Caco-2 (cell line): ENCODE measurements at regions not wholly inside any gene's neighbourhood (a gene's known extent, or its start where the extent isn't known, plus 50 kb on each side); places are given as distances from the start of the nearest gene placed in this dataset.

ENCODE experiments used
- BruUV-seq: library from RNA; stranded (reverse); fragments of 400-500 nt; replicated peaks from 2 replicates; lab custom pipeline; 2021; lab: Mats Ljungman, UMichigan
- CTCF ChIA-PET: fragments of 300-600 bp; sonication (Branson Sonifier 250); formaldehyde crosslinking; loops from one replicate; lab custom pipeline; 2022; ENCODE audit warnings: antibody characterized with exemption; lab: Charles Lee
- POLR2A ChIA-PET: fragments of 300-600 bp; sonication (Branson Sonifier 250); formaldehyde crosslinking; loops from one replicate; lab custom pipeline; 2022; ENCODE audit warnings: antibody characterized with exemption; lab: Charles Lee
- DNase-seq, 2 experiments: peaks; one replicate each; pipeline versions ENCODE4 v3.0.0 to v3.0.0-alpha.2; 2020 to 2022
- H3K27me3 ChIP-seq: replicated peaks from 2 replicates; pipeline ENCODE4 v1.6.0; 2011; ENCODE audit warnings: low read length; ENCODE audit not compliant: control insufficient read depth, insufficient read depth
- H3K36me3 ChIP-seq: 2 replicates; pipeline ENCODE4 v1.5.1; 2011; ENCODE audit warnings: low read length; ENCODE audit not compliant: control insufficient read depth, insufficient read depth
- H3K4me1 ChIP-seq: fragments of 250-450 bp; sonication (Bioruptor Pico); 2 replicates; pipeline ENCODE4 v1.5.1; 2020; ENCODE audit warnings: mild to moderate bottlenecking
- H3K4me3 ChIP-seq: 2 replicates; pipeline ENCODE4 v1.5.1; 2011; ENCODE audit warnings: low read depth, mild to moderate bottlenecking, control low read depth, low read length
- H3K9me3 ChIP-seq: fragments of 250-450 bp; sonication (Bioruptor Pico); 2 replicates; pipeline ENCODE4 v1.5.1; 2020; ENCODE audit warnings: mild to moderate bottlenecking, moderate library complexity
- H3K27ac Mint-ChIP-seq: one replicate; pipeline ENCODE4 v1.8.0; 2022; ENCODE audit warnings: mixed read lengths; ENCODE audit not compliant: unreplicated experiment
- H3K27me3 Mint-ChIP-seq: one replicate; pipeline ENCODE4 v1.8.0; 2022; ENCODE audit warnings: mixed read lengths; ENCODE audit not compliant: insufficient read depth, unreplicated experiment
- H3K36me3 Mint-ChIP-seq: one replicate; pipeline ENCODE4 v1.8.0; 2022; ENCODE audit warnings: mild to moderate bottlenecking, mixed read lengths; ENCODE audit not compliant: insufficient read depth, unreplicated experiment
- H3K4me1 Mint-ChIP-seq: one replicate; pipeline ENCODE4 v1.8.0; 2022; ENCODE audit warnings: low read depth, mixed read lengths; ENCODE audit not compliant: unreplicated experiment
- H3K4me3 Mint-ChIP-seq: one replicate; pipeline ENCODE4 v1.8.0; 2022; ENCODE audit warnings: mild to moderate bottlenecking, moderate library complexity, mixed read lengths; ENCODE audit not compliant: unreplicated experiment
- H3K9me3 Mint-ChIP-seq: one replicate; pipeline ENCODE4 v1.8.0; 2022; ENCODE audit warnings: mixed read lengths; ENCODE audit not compliant: unreplicated experiment
- intact Hi-C: fragments of 100-400 bp; cut with micrococcal nuclease; formaldehyde crosslinking; loops from one replicate; pipeline ENCODE4 v1.10.0; 2022; ENCODE audit not compliant: unreplicated experiment
- TF ChIP-seq, protein P1 (sequence below), 2 experiments: fragments of 200-600 bp in 1 of 2; IDR thresholded peaks; 1 replicate in 1 of 2; 2 replicates in 1 of 2; pipeline versions ENCODE4 v1.5.1 to v1.8.0; 2011 to 2022; ENCODE audit warnings: antibody characterized with exemption in 1 of 2, control low read depth in 1 of 2, inconsistent platforms in 1 of 2, low read depth in 1 of 2, low read length in 1 of 2, mild to moderate bottlenecking in 1 of 2, moderate library complexity in 1 of 2; ENCODE audit not compliant: insufficient read depth in 1 of 2, severe bottlenecking in 1 of 2, unreplicated experiment in 1 of 2

DNA sequence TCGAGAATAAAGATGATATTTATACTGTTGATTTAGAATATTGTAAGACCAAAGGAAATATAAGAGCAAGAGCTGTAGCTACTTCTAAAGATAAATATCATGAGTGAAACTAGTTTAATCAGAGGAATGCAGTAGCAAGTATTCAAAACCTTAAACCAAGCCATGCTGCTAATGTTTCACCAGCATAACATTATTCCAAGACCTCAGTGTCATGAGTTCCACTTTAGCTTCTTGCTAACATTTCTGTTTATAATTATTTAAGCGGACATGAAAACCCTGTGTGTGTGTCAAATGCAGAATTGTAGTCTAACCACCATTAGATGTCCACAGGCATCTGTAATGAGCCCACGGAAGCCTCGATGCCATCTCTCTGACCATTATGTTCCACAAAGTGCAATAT, 752.6 kb upstream of the MARCKS start:
- H3K4me1 Mint-ChIP-seq = no peaks in the 10 kb centered on the region
- Histone ChIP-seq H3K36me3 (no peaks in the 10 kb centered on the region), H3K27me3 (no peaks in the 10 kb centered on the region), H3K4me3 (no peak overlapping the region), H3K4me1 (no peaks in the 10 kb centered on the region), H3K9me3 (no peaks in the 10 kb centered on the region)
- BruUV-seq = no TSS peak
- H3K4me3 Mint-ChIP-seq = no peak overlapping the region
- intact Hi-C loops = no loop called here
- H3K36me3 Mint-ChIP-seq = no peaks in the 10 kb centered on the region
- DNase-seq = no peak
- TF ChIP-seq, protein P1, sequence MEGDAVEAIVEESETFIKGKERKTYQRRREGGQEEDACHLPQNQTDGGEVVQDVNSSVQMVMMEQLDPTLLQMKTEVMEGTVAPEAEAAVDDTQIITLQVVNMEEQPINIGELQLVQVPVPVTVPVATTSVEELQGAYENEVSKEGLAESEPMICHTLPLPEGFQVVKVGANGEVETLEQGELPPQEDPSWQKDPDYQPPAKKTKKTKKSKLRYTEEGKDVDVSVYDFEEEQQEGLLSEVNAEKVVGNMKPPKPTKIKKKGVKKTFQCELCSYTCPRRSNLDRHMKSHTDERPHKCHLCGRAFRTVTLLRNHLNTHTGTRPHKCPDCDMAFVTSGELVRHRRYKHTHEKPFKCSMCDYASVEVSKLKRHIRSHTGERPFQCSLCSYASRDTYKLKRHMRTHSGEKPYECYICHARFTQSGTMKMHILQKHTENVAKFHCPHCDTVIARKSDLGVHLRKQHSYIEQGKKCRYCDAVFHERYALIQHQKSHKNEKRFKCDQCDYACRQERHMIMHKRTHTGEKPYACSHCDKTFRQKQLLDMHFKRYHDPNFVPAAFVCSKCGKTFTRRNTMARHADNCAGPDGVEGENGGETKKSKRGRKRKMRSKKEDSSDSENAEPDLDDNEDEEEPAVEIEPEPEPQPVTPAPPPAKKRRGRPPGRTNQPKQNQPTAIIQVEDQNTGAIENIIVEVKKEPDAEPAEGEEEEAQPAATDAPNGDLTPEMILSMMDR (IDR thresholded peaks at IDR 0.05; ENCODE audit: insufficient read depth in 1 of 2, low read depth in 1 of 2, low read length in 1 of 2, severe bottlenecking in 1 of 2, unreplicated experiment in 1 of 2) = no peak
- CTCF ChIA-PET = no interaction called here
- H3K9me3 Mint-ChIP-seq = no peaks in the 10 kb centered on the region
- no peaks in the 10 kb centered on the region for H3K27me3 Mint-ChIP-seq
- H3K27ac Mint-ChIP-seq = no peak overlapping the region
- POLR2A ChIA-PET = no interaction called here

DNA sequence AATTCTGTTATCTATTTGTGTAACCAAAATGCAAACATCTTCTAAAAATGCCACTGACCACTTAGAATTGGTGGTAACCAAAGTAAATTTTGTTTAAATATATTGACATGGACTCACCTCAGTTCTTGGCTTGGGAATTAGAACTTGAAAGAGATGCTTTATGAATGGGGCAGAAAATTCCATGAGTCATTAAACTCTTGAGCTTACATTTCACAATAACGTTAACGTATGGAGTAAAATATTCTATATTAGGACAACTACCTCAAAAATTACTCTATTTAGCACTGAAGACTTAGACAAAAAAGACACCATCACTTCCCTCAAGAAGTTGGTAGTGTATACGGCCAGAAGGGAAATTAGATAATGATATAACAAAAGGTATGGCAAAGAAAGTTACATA, 752.2 kb upstream of the MARCKS start:
- no peak overlapping the region for H3K27ac Mint-ChIP-seq
- H3K27me3 Mint-ChIP-seq = no peaks in the 10 kb centered on the region
- Histone ChIP-seq H3K27me3 (no peaks in the 10 kb centered on the region), H3K36me3 (no peaks in the 10 kb centered on the region), H3K9me3 (no peaks in the 10 kb centered on the region), H3K4me1 (no peaks in the 10 kb centered on the region), H3K4me3 (no peak overlapping the region)
- BruUV-seq = no TSS peak
- no peaks in the 10 kb centered on the region for H3K9me3 Mint-ChIP-seq
- no peaks in the 10 kb centered on the region for H3K4me1 Mint-ChIP-seq
- ChIA-PET CTCF (no interaction called here), POLR2A (no interaction called here)
- TF ChIP-seq, protein P1 (IDR thresholded peaks at IDR 0.05; ENCODE audit: insufficient read depth in 1 of 2, low read depth in 1 of 2, low read length in 1 of 2, severe bottlenecking in 1 of 2, unreplicated experiment in 1 of 2) = no peak
- H3K36me3 Mint-ChIP-seq = no peaks in the 10 kb centered on the region
- intact Hi-C loops = no loop called here
- no peak overlapping the region for H3K4me3 Mint-ChIP-seq
- DNase-seq = no peak

DNA sequence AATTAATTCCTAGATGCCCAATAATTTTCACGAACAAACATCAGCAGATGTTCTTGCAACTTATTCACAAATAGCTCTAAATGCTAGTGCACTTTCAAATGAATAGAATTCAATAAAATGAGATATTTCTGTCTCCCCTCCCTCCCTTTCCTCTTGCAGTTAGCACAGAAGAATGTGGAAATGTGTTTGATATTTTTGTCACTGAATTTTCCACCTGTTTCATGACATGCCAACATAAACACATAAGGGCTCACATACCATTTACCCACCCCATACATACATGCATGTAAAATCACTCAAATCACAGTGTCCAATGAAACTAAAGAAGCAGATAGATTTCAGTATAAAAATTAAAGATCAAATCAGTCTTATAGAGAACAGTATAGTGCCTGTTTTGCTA, 746.9 kb upstream of the MARCKS start:
- ChIA-PET CTCF (no interaction called here), POLR2A (no interaction called here)
- no TSS peak for BruUV-seq
- Mint-ChIP-seq H3K4me1 (no peaks in the 10 kb centered on the region), H3K27me3 (peaks cover 7% of the 10 kb centered on the region), H3K27ac (no peak overlapping the region), H3K4me3 (no peak overlapping the region), H3K9me3 (peaks cover 10% of the 10 kb centered on the region), H3K36me3 (no peaks in the 10 kb centered on the region)
- intact Hi-C loops = no loop called here
- H3K4me1 ChIP-seq = no peaks in the 10 kb centered on the region
- no peaks in the 10 kb centered on the region for H3K36me3 ChIP-seq
- no peaks in the 10 kb centered on the region for H3K9me3 ChIP-seq
- no peaks in the 10 kb centered on the region for H3K27me3 ChIP-seq
- DNase-seq = no peak
- TF ChIP-seq, protein P1 (IDR thresholded peaks at IDR 0.05; ENCODE audit: insufficient read depth in 1 of 2, low read depth in 1 of 2, low read length in 1 of 2, severe bottlenecking in 1 of 2, unreplicated experiment in 1 of 2) = no peak
- no peak overlapping the region for H3K4me3 ChIP-seq
